Activated CD8-positive, alpha-beta T cell treated with anti-CD3 and anti-CD28 coated beads for 36 hours (primary cell): ENCODE measurements at regions not wholly inside any gene's neighbourhood (a gene's known extent, or its start where the extent isn't known, plus 50 kb on each side); places are given as distances from the start of the nearest gene placed in this dataset.

Experiments used
- ATAC-seq: fragments of 200-7000 bp; cut with Tn5 transposase; one replicate; pipeline ENCODE4 v1.10.0; 2021; ENCODE audit warnings: mild to moderate bottlenecking, moderate library complexity
- CTCF ChIA-PET: fragments of 350-600 bp; sonication (Branson Sonifier 250); formaldehyde crosslinking; loops from one replicate; lab custom pipeline; 2021; ENCODE audit warnings: antibody characterized with exemption; lab: Charles Lee
- POLR2A ChIA-PET: fragments of 350-600 bp; sonication (Branson Sonifier 250); formaldehyde crosslinking; loops from one replicate; lab custom pipeline; 2021; ENCODE audit warnings: antibody characterized with exemption; lab: Charles Lee
- DNase-seq: peaks from one replicate; pipeline ENCODE4 v3.0.0-alpha.2; 2020
- H3K27ac Mint-ChIP-seq: one replicate; pipeline ENCODE4 v1.8.0; 2021; ENCODE audit warnings: mild to moderate bottlenecking, mixed read lengths
- H3K27me3 Mint-ChIP-seq: one replicate; pipeline ENCODE4 v1.8.0; 2021; ENCODE audit warnings: mixed read lengths
- H3K36me3 Mint-ChIP-seq: one replicate; pipeline ENCODE4 v1.8.0; 2021; ENCODE audit warnings: low read depth, mixed read lengths
- H3K4me1 Mint-ChIP-seq: one replicate; pipeline ENCODE4 v1.8.0; 2021; ENCODE audit warnings: low read depth, mixed read lengths
- H3K4me3 Mint-ChIP-seq: one replicate; pipeline ENCODE4 v1.8.0; 2021; ENCODE audit warnings: mild to moderate bottlenecking, moderate library complexity, mixed read lengths
- H3K9me3 Mint-ChIP-seq: one replicate; pipeline ENCODE4 v1.8.0; 2021; ENCODE audit warnings: mixed read lengths
- intact Hi-C: fragments of 100-400 bp; cut with micrococcal nuclease; formaldehyde crosslinking; loops from one replicate; pipeline ENCODE4 v1.10.0; 2022
- TF ChIP-seq, protein P1 (sequence below): fragments of 200-600 bp; IDR thresholded peaks from one replicate; pipeline ENCODE4 v1.8.0; 2022; ENCODE audit warnings: antibody characterized with exemption, mild to moderate bottlenecking

DNA sequence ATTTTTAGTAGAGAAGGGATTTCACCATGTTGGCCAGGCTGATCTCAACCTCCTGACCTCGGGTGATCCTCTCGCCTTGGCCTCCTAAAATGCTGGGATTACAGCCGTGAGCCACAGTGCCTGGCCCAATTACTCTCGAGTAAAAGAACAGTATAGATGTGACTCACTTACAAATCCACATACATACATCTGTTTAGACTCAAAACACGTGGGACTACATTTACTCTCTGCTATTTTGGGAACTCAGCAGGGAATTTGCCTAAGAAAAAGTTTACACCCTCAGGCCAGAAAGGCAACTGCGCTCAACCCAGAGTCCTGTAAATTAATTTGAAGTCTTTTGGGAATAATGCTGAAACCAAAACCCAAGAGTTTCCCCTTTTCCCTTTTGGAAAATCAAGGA is 289.7 kb downstream of the KLF6 start:
- DNase-seq (no peak), ATAC-seq (no peak)
- Mint-ChIP-seq H3K4me3 (no peak overlapping the region), H3K27me3 (peaks cover 8% of the 10 kb centered on the region), H3K4me1 (no peaks in the 10 kb centered on the region), H3K27ac (no peak overlapping the region), H3K9me3 (no peaks in the 10 kb centered on the region), H3K36me3 (no peaks in the 10 kb centered on the region)
- CTCF ChIA-PET = no interaction called here
- POLR2A ChIA-PET = no interaction called here
- TF ChIP-seq, protein P1, sequence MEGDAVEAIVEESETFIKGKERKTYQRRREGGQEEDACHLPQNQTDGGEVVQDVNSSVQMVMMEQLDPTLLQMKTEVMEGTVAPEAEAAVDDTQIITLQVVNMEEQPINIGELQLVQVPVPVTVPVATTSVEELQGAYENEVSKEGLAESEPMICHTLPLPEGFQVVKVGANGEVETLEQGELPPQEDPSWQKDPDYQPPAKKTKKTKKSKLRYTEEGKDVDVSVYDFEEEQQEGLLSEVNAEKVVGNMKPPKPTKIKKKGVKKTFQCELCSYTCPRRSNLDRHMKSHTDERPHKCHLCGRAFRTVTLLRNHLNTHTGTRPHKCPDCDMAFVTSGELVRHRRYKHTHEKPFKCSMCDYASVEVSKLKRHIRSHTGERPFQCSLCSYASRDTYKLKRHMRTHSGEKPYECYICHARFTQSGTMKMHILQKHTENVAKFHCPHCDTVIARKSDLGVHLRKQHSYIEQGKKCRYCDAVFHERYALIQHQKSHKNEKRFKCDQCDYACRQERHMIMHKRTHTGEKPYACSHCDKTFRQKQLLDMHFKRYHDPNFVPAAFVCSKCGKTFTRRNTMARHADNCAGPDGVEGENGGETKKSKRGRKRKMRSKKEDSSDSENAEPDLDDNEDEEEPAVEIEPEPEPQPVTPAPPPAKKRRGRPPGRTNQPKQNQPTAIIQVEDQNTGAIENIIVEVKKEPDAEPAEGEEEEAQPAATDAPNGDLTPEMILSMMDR = no peak
- intact Hi-C loops = no loop called here

DNA sequence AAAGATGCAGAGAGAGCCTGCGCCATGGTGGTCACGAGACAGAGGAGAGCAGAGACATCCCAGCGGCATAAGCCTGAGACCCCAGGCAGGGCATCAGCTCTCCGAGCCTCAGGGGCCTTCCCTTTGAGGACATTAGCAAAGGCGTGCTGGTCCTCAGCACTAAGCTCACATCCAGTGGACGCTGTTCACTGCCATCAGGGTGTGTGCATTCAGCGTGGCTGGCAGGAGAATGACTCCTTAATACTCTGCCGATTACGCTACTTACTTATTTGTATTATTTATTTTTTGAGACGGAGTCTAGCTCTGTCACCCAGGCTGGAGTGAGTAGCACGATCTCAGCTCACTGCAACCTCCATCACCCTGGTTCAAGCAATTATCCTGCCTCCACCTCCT is 290.2 kb downstream of the KLF6 start:
- TF ChIP-seq, protein P1 = no peak
- peaks cover 2% of the 10 kb centered on the region for H3K9me3 Mint-ChIP-seq
- H3K4me3 Mint-ChIP-seq = no peak overlapping the region
- intact Hi-C loops = no loop called here
- H3K36me3 Mint-ChIP-seq = no peaks in the 10 kb centered on the region
- DNase-seq (no peak), ATAC-seq (no peak)
- no peak overlapping the region for H3K27ac Mint-ChIP-seq
- H3K4me1 Mint-ChIP-seq = no peaks in the 10 kb centered on the region
- ChIA-PET CTCF (no interaction called here), POLR2A (no interaction called here)
- peaks cover 8% of the 10 kb centered on the region for H3K27me3 Mint-ChIP-seq

DNA sequence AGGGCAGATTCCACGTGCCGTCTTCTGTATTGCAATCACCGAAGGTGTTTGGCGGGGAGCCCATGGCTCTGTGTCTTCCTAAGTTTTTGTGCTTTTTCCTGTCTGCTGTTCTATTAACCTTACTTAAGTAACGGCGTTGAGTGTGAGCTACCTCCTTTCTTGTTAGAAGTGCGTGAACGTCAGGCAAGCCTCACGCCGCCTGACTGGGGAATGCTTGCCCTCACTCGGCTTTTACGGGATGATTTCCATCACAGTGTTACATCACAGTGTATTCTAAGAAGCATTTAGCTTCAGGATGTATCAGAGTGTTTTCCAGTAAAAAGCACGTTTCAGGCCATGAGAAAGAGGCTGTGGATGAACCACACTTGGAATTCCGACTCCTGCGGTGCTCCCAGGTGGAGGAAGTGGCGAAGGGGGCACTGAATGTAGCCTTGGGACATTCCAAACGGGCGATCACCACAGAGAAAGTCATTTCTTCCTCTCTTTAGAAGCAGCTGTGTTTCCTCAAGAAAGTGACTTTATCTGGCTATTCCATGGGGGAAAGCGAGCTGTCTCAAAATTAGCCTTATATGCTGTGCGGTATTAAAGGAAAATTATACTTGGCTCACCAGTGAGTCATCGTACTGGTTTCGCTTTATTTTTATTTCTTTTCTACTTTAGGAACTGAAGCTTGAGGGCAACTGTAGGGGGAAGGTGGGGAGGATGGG is 290.7 kb downstream of the KLF6 start:
- Mint-ChIP-seq H3K27ac (no peak overlapping the region), H3K36me3 (no peaks in the 10 kb centered on the region), H3K4me3 (no peak overlapping the region), H3K4me1 (no peaks in the 10 kb centered on the region), H3K9me3 (peaks cover 6% of the 10 kb centered on the region), H3K27me3 (peaks cover 8% of the 10 kb centered on the region)
- CTCF ChIA-PET = no interaction called here
- intact Hi-C loops = no loop called here
- POLR2A ChIA-PET = no interaction called here
- no peak for DNase-seq
- TF ChIP-seq, protein P1 = no peak
- ATAC-seq = no peak

DNA sequence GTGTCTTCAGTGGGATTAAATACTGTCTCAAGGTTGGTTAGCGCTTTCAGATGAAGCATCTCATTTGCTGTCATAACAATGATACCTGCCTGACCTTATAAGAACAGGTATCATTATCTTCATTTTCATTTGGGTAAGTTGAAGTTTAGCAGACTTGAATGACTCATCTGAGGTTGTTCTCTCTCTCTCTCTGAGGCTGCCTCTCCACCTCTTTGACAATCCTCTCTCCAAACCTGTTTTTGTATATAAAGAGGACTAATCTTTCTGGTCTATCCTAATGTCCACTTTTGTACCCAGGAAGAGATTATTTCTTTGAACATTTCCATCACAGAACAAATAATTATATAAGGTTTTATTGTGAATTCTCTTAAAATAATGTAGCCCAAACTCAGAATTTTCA is 291.4 kb downstream of the KLF6 start:
- POLR2A ChIA-PET = interaction anchor here (1.0 kb wide), 1 partner anchor 13 kb away, joined by 3 read pairs; no protein-coding TSS in a partner anchor
- intact Hi-C loops = no loop called here
- no peaks in the 10 kb centered on the region for H3K4me1 Mint-ChIP-seq
- H3K27me3 Mint-ChIP-seq = peaks cover 8% of the 10 kb centered on the region
- no peak overlapping the region for H3K4me3 Mint-ChIP-seq
- no peaks in the 10 kb centered on the region for H3K36me3 Mint-ChIP-seq
- TF ChIP-seq, protein P1 = no peak
- H3K9me3 Mint-ChIP-seq = peaks cover 10% of the 10 kb centered on the region
- CTCF ChIA-PET = no interaction called here
- DNase-seq (no peak), ATAC-seq (no peak)
- H3K27ac Mint-ChIP-seq = no peak overlapping the region

DNA sequence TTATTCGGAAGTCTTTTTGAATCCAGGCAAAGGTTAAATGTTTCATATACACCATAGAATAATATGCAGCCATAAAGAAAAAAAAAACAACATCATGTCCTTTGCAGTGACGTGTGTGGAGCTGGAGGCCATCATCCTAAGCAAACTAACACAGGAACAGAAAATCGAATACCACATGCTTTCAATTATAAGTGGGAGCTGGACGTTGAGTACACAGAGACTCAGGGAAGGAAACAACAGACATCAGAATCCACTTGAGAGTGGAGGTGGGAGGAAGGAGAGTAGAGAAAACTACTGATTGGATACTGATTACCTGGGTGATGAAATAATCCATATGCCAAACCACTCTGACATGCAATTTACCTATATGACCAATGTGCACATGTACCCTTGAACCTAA is 293.4 kb downstream of the KLF6 start:
- TF ChIP-seq, protein P1 = no peak
- no peak for DNase-seq
- H3K27me3 Mint-ChIP-seq = peaks cover 5% of the 10 kb centered on the region
- H3K36me3 Mint-ChIP-seq = no peaks in the 10 kb centered on the region
- ATAC-seq = no peak
- CTCF ChIA-PET = no interaction called here
- intact Hi-C loops = no loop called here
- H3K27ac Mint-ChIP-seq = no peak overlapping the region
- no peaks in the 10 kb centered on the region for H3K4me1 Mint-ChIP-seq
- H3K4me3 Mint-ChIP-seq = no peak overlapping the region
- POLR2A ChIA-PET = no interaction called here
- H3K9me3 Mint-ChIP-seq = peaks cover 13% of the 10 kb centered on the region
